GM23338 (cell line): ENCODE measurements at regions not wholly inside any gene's neighbourhood (a gene's known extent, or its start where the extent isn't known, plus 50 kb on each side); places are given as distances from the start of the nearest gene placed in this dataset.

ENCODE experiments used
- ATAC-seq: fragments of 200-7000 bp; cut with Tn5 transposase; 3 replicates; pipeline ENCODE4 v1.9.1; 2020
- DNase-seq: peaks from one replicate; pipeline ENCODE4 v3.0.0-alpha.2; 2015; ENCODE audit warnings: low spot score
- H2AFZ ChIP-seq: fragments of 200-600 bp; sonication (generic); 2 replicates; pipeline ENCODE4 v1.8.0; 2016; ENCODE audit warnings: antibody characterized with exemption, mild to moderate bottlenecking, moderate library complexity
- H3F3A ChIP-seq: fragments of 200-600 bp; sonication (generic); replicated peaks from 2 replicates; pipeline ENCODE4 v1.8.0; 2017; ENCODE audit warnings: antibody characterized with exemption, mixed run types, low read depth
- H3K27ac ChIP-seq: fragments of 200-600 bp; sonication (generic); 2 replicates; pipeline ENCODE4 v1.6.1; 2016; ENCODE audit warnings: low read depth
- H3K27me3 ChIP-seq: fragments of 200-600 bp; sonication (generic); 2 replicates; pipeline ENCODE4 v1.8.0; 2016; ENCODE audit warnings: mild to moderate bottlenecking, mixed run types, moderate library complexity; ENCODE audit not compliant: insufficient read depth
- H3K36me3 ChIP-seq: fragments of 200-600 bp; sonication (generic); 2 replicates; pipeline ENCODE4 v1.8.0; 2016; ENCODE audit warnings: mild to moderate bottlenecking; ENCODE audit not compliant: insufficient read depth
- H3K4me1 ChIP-seq: fragments of 200-600 bp; sonication (generic); 2 replicates; pipeline ENCODE4 v1.8.0; 2016; ENCODE audit warnings: mild to moderate bottlenecking, moderate library complexity; ENCODE audit not compliant: insufficient read depth
- H3K4me2 ChIP-seq: fragments of 200-600 bp; sonication (generic); 2 replicates; pipeline ENCODE4 v1.7.1; 2017; ENCODE audit warnings: mixed run types
- H3K4me3 ChIP-seq: fragments of 200-600 bp; sonication (generic); 2 replicates; pipeline ENCODE4 v1.6.1; 2016; ENCODE audit warnings: mixed run types
- H3K79me2 ChIP-seq: fragments of 200-600 bp; sonication (generic); replicated peaks from 2 replicates; pipeline ENCODE4 v1.8.0; 2017; ENCODE audit warnings: mild to moderate bottlenecking; ENCODE audit not compliant: insufficient read depth
- H3K9me2 ChIP-seq: fragments of 200-600 bp; sonication (generic); 2 replicates; pipeline ENCODE4 v1.8.0; 2017; ENCODE audit not compliant: insufficient read depth
- H4K20me1 ChIP-seq: fragments of 200-600 bp; sonication (generic); replicated peaks from 2 replicates; pipeline ENCODE4 v1.8.0; 2017; ENCODE audit warnings: mild to moderate bottlenecking; ENCODE audit not compliant: insufficient read depth
- H3K27ac Mint-ChIP-seq: 2 replicates; pipeline ENCODE4 v1.8.0; 2020; ENCODE audit warnings: inconsistent platforms, mild to moderate bottlenecking, moderate library complexity, mixed read lengths
- H3K27me3 Mint-ChIP-seq: 3 replicates; pipeline ENCODE4 v1.8.0; 2022; ENCODE audit warnings: low read depth, mild to moderate bottlenecking, moderate library complexity, mixed read lengths, inconsistent platforms; ENCODE audit not compliant: insufficient read depth, poor library complexity
- H3K36me3 Mint-ChIP-seq: 3 replicates; pipeline ENCODE4 v1.8.0; 2021; ENCODE audit warnings: low read depth, mild to moderate bottlenecking, inconsistent platforms, moderate library complexity, mixed read lengths
- H3K4me1 Mint-ChIP-seq: 3 replicates; pipeline ENCODE4 v1.8.0; 2020; ENCODE audit warnings: mild to moderate bottlenecking, inconsistent platforms, mixed read lengths
- H3K4me3 Mint-ChIP-seq: 3 replicates; pipeline ENCODE4 v1.8.0; 2021; ENCODE audit warnings: moderate library complexity, mild to moderate bottlenecking, inconsistent platforms, mixed read lengths
- H3K9me3 Mint-ChIP-seq: 3 replicates; pipeline ENCODE4 v1.8.0; 2020; ENCODE audit warnings: moderate library complexity, mild to moderate bottlenecking, inconsistent platforms, mixed read lengths
- CREB1 ChIP-seq: fragments of 250-450 bp; sonication (Bioruptor Pico); IDR thresholded peaks from 2 replicates; pipeline ENCODE4 v1.5.0; 2020; ENCODE audit warnings: low read depth, mild to moderate bottlenecking, moderate library complexity
- JUNB ChIP-seq: IDR thresholded peaks from one replicate; pipeline ENCODE4 v1.6.1; 2016; ENCODE audit warnings: antibody characterized with exemption; ENCODE audit not compliant: unreplicated experiment
- POLR2AphosphoS5 ChIP-seq: IDR thresholded peaks from 2 replicates; pipeline ENCODE4 v1.6.1; 2016; ENCODE audit warnings: antibody characterized with exemption, low read depth
- ZNF114 ChIP-seq: fragments of 250-450 bp; sonication (Bioruptor Pico); IDR thresholded peaks from 2 replicates; pipeline ENCODE4 v1.5.0; 2020; ENCODE audit warnings: mild to moderate bottlenecking, moderate library complexity
- ZNF462 ChIP-seq: fragments of 250-450 bp; sonication (Bioruptor Pico); IDR thresholded peaks from 2 replicates; pipeline ENCODE4 v1.5.0; 2020; ENCODE audit warnings: mild to moderate bottlenecking, moderate library complexity
- TF ChIP-seq, protein P1 (sequence below): IDR thresholded peaks from one replicate; pipeline ENCODE4 v1.6.1; 2018; ENCODE audit warnings: antibody characterized with exemption; ENCODE audit not compliant: unreplicated experiment

GRCh38 chr6:132978685-132979084 is 164.3 kb downstream of the RPS12 start:
- TF ChIP-seq JUNB = no peak
- no peak for TF ChIP-seq ZNF114
- TF ChIP-seq, protein P1, sequence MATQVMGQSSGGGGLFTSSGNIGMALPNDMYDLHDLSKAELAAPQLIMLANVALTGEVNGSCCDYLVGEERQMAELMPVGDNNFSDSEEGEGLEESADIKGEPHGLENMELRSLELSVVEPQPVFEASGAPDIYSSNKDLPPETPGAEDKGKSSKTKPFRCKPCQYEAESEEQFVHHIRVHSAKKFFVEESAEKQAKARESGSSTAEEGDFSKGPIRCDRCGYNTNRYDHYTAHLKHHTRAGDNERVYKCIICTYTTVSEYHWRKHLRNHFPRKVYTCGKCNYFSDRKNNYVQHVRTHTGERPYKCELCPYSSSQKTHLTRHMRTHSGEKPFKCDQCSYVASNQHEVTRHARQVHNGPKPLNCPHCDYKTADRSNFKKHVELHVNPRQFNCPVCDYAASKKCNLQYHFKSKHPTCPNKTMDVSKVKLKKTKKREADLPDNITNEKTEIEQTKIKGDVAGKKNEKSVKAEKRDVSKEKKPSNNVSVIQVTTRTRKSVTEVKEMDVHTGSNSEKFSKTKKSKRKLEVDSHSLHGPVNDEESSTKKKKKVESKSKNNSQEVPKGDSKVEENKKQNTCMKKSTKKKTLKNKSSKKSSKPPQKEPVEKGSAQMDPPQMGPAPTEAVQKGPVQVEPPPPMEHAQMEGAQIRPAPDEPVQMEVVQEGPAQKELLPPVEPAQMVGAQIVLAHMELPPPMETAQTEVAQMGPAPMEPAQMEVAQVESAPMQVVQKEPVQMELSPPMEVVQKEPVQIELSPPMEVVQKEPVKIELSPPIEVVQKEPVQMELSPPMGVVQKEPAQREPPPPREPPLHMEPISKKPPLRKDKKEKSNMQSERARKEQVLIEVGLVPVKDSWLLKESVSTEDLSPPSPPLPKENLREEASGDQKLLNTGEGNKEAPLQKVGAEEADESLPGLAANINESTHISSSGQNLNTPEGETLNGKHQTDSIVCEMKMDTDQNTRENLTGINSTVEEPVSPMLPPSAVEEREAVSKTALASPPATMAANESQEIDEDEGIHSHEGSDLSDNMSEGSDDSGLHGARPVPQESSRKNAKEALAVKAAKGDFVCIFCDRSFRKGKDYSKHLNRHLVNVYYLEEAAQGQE = no peak
- TF ChIP-seq ZNF462 (CRISPR knock-in tag) = no peak
- no peak for TF ChIP-seq CREB1 (CRISPR knock-in tag)
- no peak for TF ChIP-seq POLR2AphosphoS5
- no peak overlapping the region for H3K4me3 Mint-ChIP-seq
- no peaks in the 10 kb centered on the region for H3K36me3 Mint-ChIP-seq
- H3K4me2 ChIP-seq = no peak overlapping the region
- H3K36me3 ChIP-seq = no peaks in the 10 kb centered on the region
- no peaks in the 10 kb centered on the region for H3K79me2 ChIP-seq
- H3K27me3 Mint-ChIP-seq = peaks cover 3% of the 10 kb centered on the region
- H3K4me3 ChIP-seq = no peak overlapping the region
- no peaks in the 10 kb centered on the region; the same call in 1 of the 3 replicates for H3K4me1 Mint-ChIP-seq
- no peak for DNase-seq
- no peaks in the 10 kb centered on the region for H3K4me1 ChIP-seq
- 0 out of 2 replicates have a peak, but pooled peaks cover 2% of the 10 kb centered on the region for H3K9me2 ChIP-seq
- no peaks in the 10 kb centered on the region for H4K20me1 ChIP-seq
- no peak for ATAC-seq
- H2AFZ ChIP-seq = no peak overlapping the region
- no peak overlapping the region for H3K27ac Mint-ChIP-seq
- no peaks in the 10 kb centered on the region for H3F3A ChIP-seq
- H3K9me3 Mint-ChIP-seq = no peaks in the 10 kb centered on the region
- H3K27me3 ChIP-seq = no peaks in the 10 kb centered on the region
- no peak overlapping the region for H3K27ac ChIP-seq
